ENCODE measurements at regions not wholly inside any gene's neighbourhood (a gene's known extent, or its start where the extent isn't known, plus 50 kb on each side); places are given as distances from the start of the nearest gene placed in this dataset.

DNA sequence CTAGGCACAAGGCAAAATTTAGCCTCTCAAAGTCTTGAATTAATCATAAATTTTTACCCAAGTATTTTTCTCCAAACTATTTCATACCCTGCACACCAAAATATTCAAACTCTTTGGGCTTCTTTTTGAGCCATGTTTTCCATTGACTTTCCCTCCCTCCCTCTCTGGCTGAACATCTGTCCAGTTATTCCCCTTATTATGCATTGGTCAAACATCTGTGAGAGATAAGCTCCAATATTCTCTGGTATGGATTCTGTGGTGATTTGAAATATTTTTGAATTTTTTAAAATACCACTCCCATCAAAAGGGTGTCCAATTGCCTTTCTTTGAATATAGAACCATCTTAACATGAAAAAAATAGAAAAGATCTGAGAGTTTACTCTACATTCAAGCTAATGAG is 244.2 kb downstream of the RFPL4B start:
- Histone ChIP-seq H3K9me3 (replicated peaks; ENCODE audit: control insufficient read depth, insufficient read depth, low read length) (no peaks in the 10 kb centered on the region), H3K9me1 (replicated peaks; ENCODE audit: control insufficient read depth, extremely low read depth, insufficient read depth, low read length) (no peaks in the 10 kb centered on the region), H3K36me3 (ENCODE audit: control insufficient read depth in 2 of 2, extremely low read depth in 1 of 2, insufficient read depth in 2 of 2, low read length in 2 of 2) (no peaks in the 10 kb centered on the region), H3K4me2 (ENCODE audit: insufficient read depth, low read length) (no peak overlapping the region), H2AFZ (ENCODE audit: low read depth, low read length) (no peak overlapping the region), H3K27me3 (ENCODE audit: control insufficient read depth in 2 of 2, insufficient read depth in 2 of 2, low read length in 2 of 2) (no peaks in the 10 kb centered on the region), H3K79me2 (ENCODE audit: control insufficient read depth, insufficient read depth, low read length) (no peaks in the 10 kb centered on the region), H3K4me1 (ENCODE audit: control insufficient read depth, extremely low read depth, insufficient read depth, low read length) (no peaks in the 10 kb centered on the region), H3K9ac (replicated peaks; ENCODE audit: extremely low read depth, insufficient read depth, low read length) (no peak overlapping the region), H3K4me3 (replicated peaks in 1 of 3; ENCODE audit: insufficient read depth in 1 of 3, low read depth in 1 of 3, low read length in 3 of 3) (no peak overlapping the region), H4K20me1 (replicated peaks; ENCODE audit: control insufficient read depth, extremely low read depth, insufficient read depth, low read length) (no peaks in the 10 kb centered on the region), H3K27ac (ENCODE audit: insufficient read depth, low read depth, low read length) (no peak overlapping the region)
- no peak for DNase-seq (ENCODE audit: low read depth, low spot score)
- TF ChIP-seq EZH2 (IDR thresholded peaks at IDR 0.05; ENCODE audit: borderline replicate concordance, low read depth, low read length, severe bottlenecking): no peak
- no peak for TF ChIP-seq FOS (IDR thresholded peaks at IDR 0.05; ENCODE audit: borderline replicate concordance, insufficient read depth, low read length)
- TF ChIP-seq, protein P1, sequence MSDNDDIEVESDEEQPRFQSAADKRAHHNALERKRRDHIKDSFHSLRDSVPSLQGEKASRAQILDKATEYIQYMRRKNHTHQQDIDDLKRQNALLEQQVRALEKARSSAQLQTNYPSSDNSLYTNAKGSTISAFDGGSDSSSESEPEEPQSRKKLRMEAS (IDR thresholded peaks at IDR 0.05; ENCODE audit: insufficient read depth, insufficient read length): no peak
- no peak for TF ChIP-seq GATA2 (IDR thresholded peaks at IDR 0.05; ENCODE audit: insufficient read depth, insufficient read length, low read depth, low read length)
- no peak for TF ChIP-seq POLR2A (IDR thresholded peaks at IDR 0.05; ENCODE audit: low read depth, low read length)
- no peak for TF ChIP-seq CTCF (IDR thresholded peaks at IDR 0.05; ENCODE audit: extremely low read depth in 1 of 2, insufficient read depth in 1 of 2, low read depth in 1 of 2, low read length in 2 of 2)
- no peak for TF ChIP-seq JUN (IDR thresholded peaks at IDR 0.05; ENCODE audit: borderline replicate concordance, insufficient read depth, insufficient read length, low read depth)
- no peak for TF ChIP-seq MYC (IDR thresholded peaks at IDR 0.05; ENCODE audit: low read depth, low read length)
- no peak for TF ChIP-seq POLR2AphosphoS5 (IDR thresholded peaks at IDR 0.05; ENCODE audit: insufficient read depth, low read depth, low read length)
- ChIA-PET POLR2A (no interaction called here), CTCF (no interaction called here)
- intact Hi-C loops (cut with micrococcal nuclease): no loop called here
- dilution Hi-C loops (cut with MboI; ENCODE audit: extremely low pct_ligation_motif_present, low sequenced_read_pairs): no loop called here
- FAIRE-seq: no peak
- BruUV-seq (replicated peaks): no TSS peak

Measured in endothelial cell of umbilical vein (primary cell).